ENCODE measurements at regions not wholly inside any gene's neighbourhood (a gene's known extent, or its start where the extent isn't known, plus 50 kb on each side); places are given as distances from the start of the nearest gene placed in this dataset.

- TF ChIP-seq, protein P1, sequence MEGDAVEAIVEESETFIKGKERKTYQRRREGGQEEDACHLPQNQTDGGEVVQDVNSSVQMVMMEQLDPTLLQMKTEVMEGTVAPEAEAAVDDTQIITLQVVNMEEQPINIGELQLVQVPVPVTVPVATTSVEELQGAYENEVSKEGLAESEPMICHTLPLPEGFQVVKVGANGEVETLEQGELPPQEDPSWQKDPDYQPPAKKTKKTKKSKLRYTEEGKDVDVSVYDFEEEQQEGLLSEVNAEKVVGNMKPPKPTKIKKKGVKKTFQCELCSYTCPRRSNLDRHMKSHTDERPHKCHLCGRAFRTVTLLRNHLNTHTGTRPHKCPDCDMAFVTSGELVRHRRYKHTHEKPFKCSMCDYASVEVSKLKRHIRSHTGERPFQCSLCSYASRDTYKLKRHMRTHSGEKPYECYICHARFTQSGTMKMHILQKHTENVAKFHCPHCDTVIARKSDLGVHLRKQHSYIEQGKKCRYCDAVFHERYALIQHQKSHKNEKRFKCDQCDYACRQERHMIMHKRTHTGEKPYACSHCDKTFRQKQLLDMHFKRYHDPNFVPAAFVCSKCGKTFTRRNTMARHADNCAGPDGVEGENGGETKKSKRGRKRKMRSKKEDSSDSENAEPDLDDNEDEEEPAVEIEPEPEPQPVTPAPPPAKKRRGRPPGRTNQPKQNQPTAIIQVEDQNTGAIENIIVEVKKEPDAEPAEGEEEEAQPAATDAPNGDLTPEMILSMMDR (IDR thresholded peaks at IDR 0.05; ENCODE audit: low read depth, low read length), result no peak
- TF ChIP-seq POLR2A (IDR thresholded peaks at IDR 0.05; ENCODE audit: extremely low read depth, insufficient read length) (no peak), MYC (IDR thresholded peaks at IDR 0.05; ENCODE audit: low read depth, low read length) (no peak)
- TF ChIP-seq, protein P2, sequence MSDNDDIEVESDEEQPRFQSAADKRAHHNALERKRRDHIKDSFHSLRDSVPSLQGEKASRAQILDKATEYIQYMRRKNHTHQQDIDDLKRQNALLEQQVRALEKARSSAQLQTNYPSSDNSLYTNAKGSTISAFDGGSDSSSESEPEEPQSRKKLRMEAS (IDR thresholded peaks at IDR 0.05; ENCODE audit: low read depth, low read length), result no peak
Observed at GRCh38 chr5:175347931-175348330, 96.1 kb downstream of the DRD1 start.

All from NB4 (cell line).